ENCODE measurements at regions not wholly inside any gene's neighbourhood (a gene's known extent, or its start where the extent isn't known, plus 50 kb on each side); places are given as distances from the start of the nearest gene placed in this dataset.

DNA sequence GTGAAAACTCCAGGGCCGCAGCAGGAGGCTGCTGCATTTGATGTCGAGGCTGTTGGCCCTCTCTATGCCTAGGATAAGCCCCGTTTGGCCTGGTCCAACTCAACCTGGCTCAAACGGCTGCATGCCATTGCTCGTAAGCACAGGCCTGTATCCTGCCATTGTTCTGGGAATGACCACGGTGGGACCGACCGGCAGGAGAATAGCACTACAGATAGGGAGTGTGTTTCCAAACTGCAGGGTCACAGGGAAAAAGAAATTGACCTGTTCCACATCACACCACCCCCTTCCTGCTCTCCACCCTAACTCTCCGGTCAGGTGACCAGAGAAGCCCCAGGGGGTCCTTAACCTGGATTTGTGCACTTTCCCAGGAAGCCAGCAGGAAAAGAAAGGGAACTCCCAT lies 278.7 kb upstream of the KLF4 start (continued):
- TF ChIP-seq, protein P1, sequence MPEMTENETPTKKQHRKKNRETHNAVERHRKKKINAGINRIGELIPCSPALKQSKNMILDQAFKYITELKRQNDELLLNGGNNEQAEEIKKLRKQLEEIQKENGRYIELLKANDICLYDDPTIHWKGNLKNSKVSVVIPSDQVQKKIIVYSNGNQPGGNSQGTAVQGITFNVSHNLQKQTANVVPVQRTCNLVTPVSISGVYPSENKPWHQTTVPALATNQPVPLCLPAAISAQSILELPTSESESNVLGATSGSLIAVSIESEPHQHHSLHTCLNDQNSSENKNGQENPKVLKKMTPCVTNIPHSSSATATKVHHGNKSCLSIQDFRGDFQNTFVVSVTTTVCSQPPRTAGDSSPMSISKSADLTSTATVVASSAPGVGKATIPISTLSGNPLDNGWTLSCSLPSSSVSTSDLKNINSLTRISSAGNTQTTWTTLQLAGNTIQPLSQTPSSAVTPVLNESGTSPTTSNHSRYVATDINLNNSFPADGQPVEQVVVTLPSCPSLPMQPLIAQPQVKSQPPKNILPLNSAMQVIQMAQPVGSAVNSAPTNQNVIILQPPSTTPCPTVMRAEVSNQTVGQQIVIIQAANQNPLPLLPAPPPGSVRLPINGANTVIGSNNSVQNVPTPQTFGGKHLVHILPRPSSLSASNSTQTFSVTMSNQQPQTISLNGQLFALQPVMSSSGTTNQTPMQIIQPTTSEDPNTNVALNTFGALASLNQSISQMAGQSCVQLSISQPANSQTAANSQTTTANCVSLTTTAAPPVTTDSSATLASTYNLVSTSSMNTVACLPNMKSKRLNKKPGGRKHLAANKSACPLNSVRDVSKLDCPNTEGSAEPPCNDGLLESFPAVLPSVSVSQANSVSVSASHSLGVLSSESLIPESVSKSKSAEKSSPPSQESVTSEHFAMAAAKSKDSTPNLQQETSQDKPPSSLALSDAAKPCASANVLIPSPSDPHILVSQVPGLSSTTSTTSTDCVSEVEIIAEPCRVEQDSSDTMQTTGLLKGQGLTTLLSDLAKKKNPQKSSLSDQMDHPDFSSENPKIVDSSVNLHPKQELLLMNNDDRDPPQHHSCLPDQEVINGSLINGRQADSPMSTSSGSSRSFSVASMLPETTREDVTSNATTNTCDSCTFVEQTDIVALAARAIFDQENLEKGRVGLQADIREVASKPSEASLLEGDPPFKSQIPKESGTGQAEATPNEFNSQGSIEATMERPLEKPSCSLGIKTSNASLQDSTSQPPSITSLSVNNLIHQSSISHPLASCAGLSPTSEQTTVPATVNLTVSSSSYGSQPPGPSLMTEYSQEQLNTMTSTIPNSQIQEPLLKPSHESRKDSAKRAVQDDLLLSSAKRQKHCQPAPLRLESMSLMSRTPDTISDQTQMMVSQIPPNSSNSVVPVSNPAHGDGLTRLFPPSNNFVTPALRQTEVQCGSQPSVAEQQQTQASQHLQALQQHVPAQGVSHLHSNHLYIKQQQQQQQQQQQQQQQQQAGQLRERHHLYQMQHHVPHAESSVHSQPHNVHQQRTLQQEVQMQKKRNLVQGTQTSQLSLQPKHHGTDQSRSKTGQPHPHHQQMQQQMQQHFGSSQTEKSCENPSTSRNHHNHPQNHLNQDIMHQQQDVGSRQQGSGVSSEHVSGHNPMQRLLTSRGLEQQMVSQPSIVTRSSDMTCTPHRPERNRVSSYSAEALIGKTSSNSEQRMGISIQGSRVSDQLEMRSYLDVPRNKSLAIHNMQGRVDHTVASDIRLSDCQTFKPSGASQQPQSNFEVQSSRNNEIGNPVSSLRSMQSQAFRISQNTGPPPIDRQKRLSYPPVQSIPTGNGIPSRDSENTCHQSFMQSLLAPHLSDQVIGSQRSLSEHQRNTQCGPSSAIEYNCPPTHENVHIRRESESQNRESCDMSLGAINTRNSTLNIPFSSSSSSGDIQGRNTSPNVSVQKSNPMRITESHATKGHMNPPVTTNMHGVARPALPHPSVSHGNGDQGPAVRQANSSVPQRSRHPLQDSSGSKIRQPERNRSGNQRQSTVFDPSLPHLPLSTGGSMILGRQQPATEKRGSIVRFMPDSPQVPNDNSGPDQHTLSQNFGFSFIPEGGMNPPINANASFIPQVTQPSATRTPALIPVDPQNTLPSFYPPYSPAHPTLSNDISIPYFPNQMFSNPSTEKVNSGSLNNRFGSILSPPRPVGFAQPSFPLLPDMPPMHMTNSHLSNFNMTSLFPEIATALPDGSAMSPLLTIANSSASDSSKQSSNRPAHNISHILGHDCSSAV (CRISPR knock-in tag; IDR thresholded peaks at IDR 0.05; ENCODE audit: borderline replicate concordance) = no peak
- TF ChIP-seq, protein P2, sequence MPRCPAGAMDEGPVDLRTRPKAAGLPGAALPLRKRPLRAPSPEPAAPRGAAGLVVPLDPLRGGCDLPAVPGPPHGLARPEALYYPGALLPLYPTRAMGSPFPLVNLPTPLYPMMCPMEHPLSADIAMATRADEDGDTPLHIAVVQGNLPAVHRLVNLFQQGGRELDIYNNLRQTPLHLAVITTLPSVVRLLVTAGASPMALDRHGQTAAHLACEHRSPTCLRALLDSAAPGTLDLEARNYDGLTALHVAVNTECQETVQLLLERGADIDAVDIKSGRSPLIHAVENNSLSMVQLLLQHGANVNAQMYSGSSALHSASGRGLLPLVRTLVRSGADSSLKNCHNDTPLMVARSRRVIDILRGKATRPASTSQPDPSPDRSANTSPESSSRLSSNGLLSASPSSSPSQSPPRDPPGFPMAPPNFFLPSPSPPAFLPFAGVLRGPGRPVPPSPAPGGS (CRISPR knock-in tag; IDR thresholded peaks at IDR 0.05) = no peak
- no peak for TF ChIP-seq ZFP82 (CRISPR knock-in tag; IDR thresholded peaks at IDR 0.05; ENCODE audit: borderline replicate concordance)

DNA sequence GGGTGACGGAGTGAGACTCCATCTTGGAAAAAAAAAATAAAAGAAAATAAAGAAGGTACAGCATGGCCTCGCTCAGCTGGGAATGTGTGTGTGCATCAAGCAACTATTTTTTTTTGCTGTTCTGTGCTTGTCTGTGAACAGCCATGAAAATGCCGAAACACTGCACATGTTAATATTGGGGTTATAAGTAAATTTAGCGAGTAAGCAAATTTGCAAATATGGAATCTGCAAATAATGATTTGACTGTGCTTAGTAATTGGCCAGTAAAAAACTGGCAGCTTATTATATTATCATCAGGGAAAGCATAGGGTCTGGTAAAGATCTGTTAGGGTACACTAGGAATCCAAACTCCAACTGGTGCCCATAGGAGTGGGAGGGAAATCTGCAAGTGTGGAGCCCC lies 278.1 kb upstream of the KLF4 start:
- Histone ChIP-seq H3K27ac (ENCODE audit: extremely low read length, insufficient read depth, low read length) (no peak overlapping the region), H3K4me3 (replicated peaks in 1 of 3; ENCODE audit: insufficient read depth in 1 of 3, low read depth in 2 of 3, low read length in 3 of 3) (no peak overlapping the region), H3K9ac (ENCODE audit: insufficient read depth, low read depth, low read length) (no peak overlapping the region), H3K4me1 (ENCODE audit: insufficient read depth, low read length) (no peaks in the 10 kb centered on the region), H2AFZ (ENCODE audit: low read length) (no peak overlapping the region), H4K20me1 (ENCODE audit: insufficient read depth, low read length) (no peaks in the 10 kb centered on the region), H3K9me3 (ENCODE audit: low read length) (peaks cover under 1% of the 10 kb centered on the region; the same call in 1 of the 2 replicates), H3K27me3 (ENCODE audit: control insufficient read depth in 1 of 2, insufficient read depth in 2 of 2, low read length in 2 of 2) (no peaks in the 10 kb centered on the region; a peak in 1 of 5 replicates), H3K79me2 (ENCODE audit: insufficient read depth, low read length) (no peaks in the 10 kb centered on the region), H3K4me2 (ENCODE audit: low read depth, low read length) (no peak overlapping the region), H3K36me3 (replicated peaks in 1 of 2; ENCODE audit: control insufficient read depth in 1 of 2, insufficient read depth in 2 of 2, low read length in 2 of 2) (no peaks in the 10 kb centered on the region)
- POLR2A ChIA-PET = no interaction called here
- intact Hi-C loops (cut with micrococcal nuclease; ENCODE audit: unreplicated experiment) (no loop called here), in situ Hi-C loops (cut with HindIII; ENCODE audit: extremely low pct_ligation_motif_present, low pct_unique_long_range_greater_than_20kb) (no loop called here)
- TF ChIP-seq MAFF (IDR thresholded peaks at IDR 0.05; ENCODE audit: low read depth, low read length) (0 out of 2 replicates have a peak, but pooled peaks have one; percentile 32), MAFK (conservative IDR thresholded peaks at IDR 0.05 in 1 of 2, IDR thresholded peaks at IDR 0.05 in 1 of 2; ENCODE audit: low read length in 2 of 2) (peak; percentile 8 to 53; a peak in 2 of 4 replicates), U2AF1 (optimal IDR thresholded peaks at IDR 0.05; ENCODE audit: low read depth, low read length) (no peak), TOE1 (CRISPR knock-in tag; IDR thresholded peaks at IDR 0.05) (no peak)
- TF ChIP-seq, protein P3, sequence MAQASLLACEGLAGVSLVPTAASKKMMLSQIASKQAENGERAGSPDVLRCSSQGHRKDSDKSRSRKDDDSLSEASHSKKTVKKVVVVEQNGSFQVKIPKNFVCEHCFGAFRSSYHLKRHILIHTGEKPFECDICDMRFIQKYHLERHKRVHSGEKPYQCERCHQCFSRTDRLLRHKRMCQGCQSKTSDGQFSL (CRISPR knock-in tag; IDR thresholded peaks at IDR 0.05) = no peak
- CTCF ChIA-PET (ENCODE audit: low intra/inter-chr PET ratio, low total read pairs) = no interaction called here
- FAIRE-seq = no peak
- WGBS (ENCODE audit: low lambda C conversion rate) = 34% methylated on average over 4 of the region's 4 CpGs
- no peak for DNase-seq (ENCODE audit: low spot score)
- no peak for ATAC-seq
- BruUV-seq (replicated peaks) = no TSS peak

Data from HepG2 (cell line).